BJ (cell line): ENCODE measurements at regions not wholly inside any gene's neighbourhood (a gene's known extent, or its start where the extent isn't known, plus 50 kb on each side); places are given as distances from the start of the nearest gene placed in this dataset.
"Not testable (repeated sequence)": the region's sequence is repeated elsewhere in the genome, so short reads cannot be mapped to it uniquely, and the experiment has no call there.

Experiments used
- CTCF ChIA-PET: fragments of 350-600 bp; formaldehyde crosslinking; extraction: SDS; loops from one replicate; lab custom pipeline; 2021; ENCODE audit warnings: antibody characterized with exemption, inconsistent platforms; lab: Yijun Ruan, JAX
- POLR2A ChIA-PET: fragments of 300-600 bp; sonication (Branson Sonifier 250); formaldehyde crosslinking; extraction: SDS; loops from one replicate; lab custom pipeline; 2021; ENCODE audit warnings: antibody characterized with exemption; lab: Charles Lee
- DNase-seq: peaks from one replicate; pipeline ENCODE4 v3.0.0-alpha.2; 2011; ENCODE audit warnings: low read depth
- H3K27me3 ChIP-seq: 2 replicates; pipeline ENCODE4 v1.6.0; 2011; ENCODE audit warnings: low read length; ENCODE audit not compliant: control insufficient read depth, insufficient read depth
- H3K36me3 ChIP-seq: 2 replicates; pipeline ENCODE4 v1.5.1; 2011; ENCODE audit warnings: low read length; ENCODE audit not compliant: control insufficient read depth, insufficient read depth
- H3K4me3 ChIP-seq: 2 replicates; pipeline ENCODE4 v1.5.1; 2011; ENCODE audit warnings: low read depth, mild to moderate bottlenecking, control low read depth, low read length
- TF ChIP-seq, protein P1 (sequence below): IDR thresholded peaks from 2 replicates; pipeline ENCODE4 v1.5.1; 2011; ENCODE audit warnings: low read depth, mild to moderate bottlenecking, control low read depth, inconsistent platforms, low read length, moderate library complexity; ENCODE audit not compliant: insufficient read depth

DNA sequence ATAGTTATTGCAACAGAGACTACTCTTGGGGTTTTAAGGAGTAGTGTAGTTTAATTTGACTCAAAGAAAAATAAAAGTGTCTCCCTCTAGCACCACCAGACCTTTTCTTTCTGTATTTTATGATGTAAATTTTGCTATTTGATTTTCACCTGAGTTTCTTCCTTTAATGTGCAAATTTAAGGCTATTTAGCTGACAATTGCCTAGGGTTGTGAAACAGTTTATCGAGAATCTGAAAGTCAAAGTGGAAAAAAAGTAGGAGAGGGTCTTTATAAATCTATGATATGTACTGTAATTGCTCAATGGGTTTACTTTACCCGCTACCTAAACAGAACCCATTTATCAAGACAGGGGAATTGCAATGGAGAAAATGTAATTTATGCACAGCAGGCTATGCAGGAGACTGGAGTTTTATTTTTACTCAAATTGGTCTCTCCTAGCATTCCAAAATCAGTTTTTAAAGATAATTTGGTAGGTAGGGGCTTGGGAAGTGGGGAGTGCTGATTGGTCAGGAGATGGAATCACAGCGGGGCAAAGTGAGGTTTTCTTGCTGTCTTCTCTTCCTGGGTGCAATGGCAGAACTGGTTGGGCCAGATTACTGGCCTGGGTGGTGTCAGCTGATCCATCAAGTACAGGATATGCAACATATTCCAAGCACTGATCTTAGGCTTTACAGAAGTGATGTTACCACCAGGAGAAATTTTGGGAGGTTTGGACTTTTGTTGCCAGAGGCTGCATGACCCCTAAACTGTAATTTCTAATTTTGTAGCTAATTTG, 228.6 kb upstream of the TACR3 start:
- TF ChIP-seq, protein P1, sequence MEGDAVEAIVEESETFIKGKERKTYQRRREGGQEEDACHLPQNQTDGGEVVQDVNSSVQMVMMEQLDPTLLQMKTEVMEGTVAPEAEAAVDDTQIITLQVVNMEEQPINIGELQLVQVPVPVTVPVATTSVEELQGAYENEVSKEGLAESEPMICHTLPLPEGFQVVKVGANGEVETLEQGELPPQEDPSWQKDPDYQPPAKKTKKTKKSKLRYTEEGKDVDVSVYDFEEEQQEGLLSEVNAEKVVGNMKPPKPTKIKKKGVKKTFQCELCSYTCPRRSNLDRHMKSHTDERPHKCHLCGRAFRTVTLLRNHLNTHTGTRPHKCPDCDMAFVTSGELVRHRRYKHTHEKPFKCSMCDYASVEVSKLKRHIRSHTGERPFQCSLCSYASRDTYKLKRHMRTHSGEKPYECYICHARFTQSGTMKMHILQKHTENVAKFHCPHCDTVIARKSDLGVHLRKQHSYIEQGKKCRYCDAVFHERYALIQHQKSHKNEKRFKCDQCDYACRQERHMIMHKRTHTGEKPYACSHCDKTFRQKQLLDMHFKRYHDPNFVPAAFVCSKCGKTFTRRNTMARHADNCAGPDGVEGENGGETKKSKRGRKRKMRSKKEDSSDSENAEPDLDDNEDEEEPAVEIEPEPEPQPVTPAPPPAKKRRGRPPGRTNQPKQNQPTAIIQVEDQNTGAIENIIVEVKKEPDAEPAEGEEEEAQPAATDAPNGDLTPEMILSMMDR = no peak
- POLR2A ChIA-PET = no interaction called here
- H3K36me3 ChIP-seq = no peaks in the 10 kb centered on the region
- no peaks in the 10 kb centered on the region for H3K27me3 ChIP-seq
- no peak overlapping the region for H3K4me3 ChIP-seq
- no peak for DNase-seq
- CTCF ChIA-PET = no interaction called here

DNA sequence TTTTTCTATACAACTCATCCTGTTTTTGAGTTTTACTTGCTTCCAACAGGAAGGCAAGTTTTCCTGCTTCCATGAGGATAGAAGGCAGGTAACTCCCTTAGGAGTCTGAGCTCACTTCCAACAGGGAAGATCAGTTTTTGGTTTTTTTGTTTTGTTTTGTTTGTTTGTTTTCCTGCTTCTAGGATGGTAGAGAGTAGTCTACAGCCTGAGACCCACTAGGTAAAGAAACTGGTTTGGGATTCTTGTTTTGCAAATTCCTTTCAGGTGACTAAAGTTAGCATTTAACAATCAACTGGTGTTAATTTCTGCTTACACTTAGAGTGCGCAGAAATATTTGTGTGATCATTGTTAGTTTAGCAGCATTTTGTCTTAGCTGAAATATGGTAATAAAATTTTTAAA, 227.8 kb upstream of the TACR3 start:
- ChIA-PET POLR2A (no interaction called here), CTCF (no interaction called here)
- no peaks in the 10 kb centered on the region for H3K27me3 ChIP-seq
- no peak for DNase-seq
- no peaks in the 10 kb centered on the region for H3K36me3 ChIP-seq
- TF ChIP-seq, protein P1 = no peak
- H3K4me3 ChIP-seq = no peak overlapping the region

DNA sequence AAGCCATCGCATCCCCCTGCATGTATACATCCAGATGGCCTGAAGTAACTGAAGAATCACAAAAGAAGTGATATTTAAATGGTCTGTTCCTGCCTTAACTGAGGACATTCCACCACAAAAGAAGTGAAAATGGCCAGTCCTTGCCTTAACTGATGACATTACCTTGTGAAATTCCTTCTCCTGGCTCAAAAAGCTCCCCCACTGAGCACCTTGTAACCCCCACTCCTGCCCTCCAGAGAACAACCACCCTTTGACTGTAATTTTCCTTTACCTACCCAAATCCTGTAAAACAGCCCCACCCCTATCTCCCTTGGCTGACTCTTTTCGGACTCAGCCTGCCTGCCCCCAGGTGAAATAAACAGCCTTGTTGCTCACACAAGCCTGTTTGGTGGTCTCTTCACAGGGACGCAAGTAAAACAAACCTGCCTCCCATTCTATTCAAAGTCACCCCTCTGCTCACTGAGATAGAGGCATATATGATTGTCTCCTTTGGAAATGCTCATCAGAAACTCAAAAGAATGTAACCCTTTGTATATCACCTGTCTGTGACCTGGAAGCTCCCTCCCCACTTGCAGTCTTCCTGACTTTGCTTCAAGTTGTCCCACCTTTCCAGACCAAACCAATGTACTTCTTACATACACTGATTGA, 227.0 kb upstream of the TACR3 start:
- H3K36me3 ChIP-seq, H3K4me3 ChIP-seq, DNase-seq, POLR2A ChIA-PET, H3K27me3 ChIP-seq: not testable (repeated sequence)
- CTCF ChIA-PET = interaction anchor here (0.5 kb wide), 1 partner anchor 16 kb away, joined by 3 read pairs; no protein-coding TSS in a partner anchor

DNA sequence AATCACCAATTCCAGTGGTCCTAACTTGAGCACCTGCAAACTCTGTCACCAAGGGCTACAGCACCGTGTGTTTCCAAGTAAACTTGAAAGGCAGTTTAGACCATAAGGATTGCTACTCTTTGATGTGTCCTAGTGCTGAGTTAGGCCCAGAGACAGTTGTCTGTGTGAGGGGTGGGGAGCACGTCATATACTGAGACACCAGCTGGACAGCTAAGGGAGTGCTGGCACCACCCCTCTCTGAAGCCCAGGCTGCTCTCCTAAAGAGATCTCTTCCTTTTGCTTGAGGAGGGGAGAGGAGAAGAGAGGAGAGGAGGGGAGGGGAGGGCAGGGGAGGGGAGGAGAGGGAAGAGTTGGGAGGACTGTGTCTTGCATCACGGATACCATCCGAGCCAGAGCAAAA, 218.7 kb upstream of the TACR3 start:
- Histone ChIP-seq H3K36me3 (no peaks in the 10 kb centered on the region), H3K27me3 (no peaks in the 10 kb centered on the region), H3K4me3 (no peak overlapping the region)
- POLR2A ChIA-PET = no interaction called here
- DNase-seq = no peak
- TF ChIP-seq, protein P1 = no peak
- CTCF ChIA-PET = no interaction called here

DNA sequence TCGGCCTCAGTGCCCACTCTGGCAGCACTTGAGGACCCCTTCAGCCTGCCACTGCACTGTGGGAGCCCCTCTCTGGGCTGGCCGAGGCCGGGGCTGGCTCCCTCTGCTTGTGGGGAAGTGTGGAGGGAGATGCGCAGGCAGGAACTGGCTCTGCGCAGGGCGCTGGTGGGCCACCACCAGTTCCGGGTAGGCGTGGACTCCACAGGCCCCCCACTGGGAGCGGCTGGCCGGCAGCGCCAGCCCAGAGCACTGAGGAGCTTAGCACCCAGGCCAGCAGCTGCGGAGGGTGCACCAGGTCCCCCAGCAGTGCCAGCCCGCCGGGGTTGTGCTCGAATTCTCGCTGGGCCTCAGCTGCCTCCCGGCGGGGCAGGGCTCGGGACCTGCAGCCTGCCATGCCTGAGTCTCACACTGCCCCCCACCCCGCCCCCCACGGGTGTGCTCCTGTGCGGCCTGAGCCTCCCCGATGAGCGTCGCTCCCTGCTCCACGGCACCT, 216.9 kb upstream of the TACR3 start:
- TF ChIP-seq, protein P1 = no peak
- Histone ChIP-seq H3K27me3 (no peaks in the 10 kb centered on the region), H3K36me3 (no peaks in the 10 kb centered on the region), H3K4me3 (no peak overlapping the region)
- POLR2A ChIA-PET = no interaction called here
- no peak for DNase-seq
- CTCF ChIA-PET = no interaction called here
